K562 (cell line): ENCODE measurements at regions not wholly inside any gene's neighbourhood (a gene's known extent, or its start where the extent isn't known, plus 50 kb on each side); places are given as distances from the start of the nearest gene placed in this dataset.

Source experiments
- ASH1L ChIP-seq: fragments of 450-650 bp; IDR thresholded peaks from 2 replicates; pipeline ENCODE4 v1.6.1; 2018; ENCODE audit warnings: borderline replicate concordance, mild to moderate bottlenecking, low read depth; ENCODE audit not compliant: partially characterized antibody
- DNMT1 ChIP-seq: fragments of 450-650 bp; IDR thresholded peaks from 2 replicates; pipeline ENCODE4 v1.6.1; 2016; ENCODE audit warnings: antibody characterized with exemption, mild to moderate bottlenecking
- EP300 ChIP-seq: IDR thresholded peaks from 2 replicates; pipeline ENCODE4 v1.6.1; 2012; ENCODE audit warnings: low read length, improper control_type of control experiment
- ETS1 ChIP-seq: conservative IDR thresholded peaks from 2 replicates; pipeline ENCODE4 v1.6.1; 2011; ENCODE audit warnings: low read depth, mild to moderate bottlenecking, low read length; ENCODE audit not compliant: control insufficient read depth
- IRF9 ChIP-seq: fragments of 450-650 bp; IDR thresholded peaks from 2 replicates; pipeline ENCODE4 v1.6.1; 2016; ENCODE audit warnings: missing biosample characterization, missing genetic modification characterization
- KLF16 ChIP-seq: IDR thresholded peaks from 2 replicates; pipeline ENCODE4 v1.6.1; 2016; ENCODE audit warnings: antibody characterized with exemption
- MEIS2 ChIP-seq: fragments of 450-650 bp; IDR thresholded peaks from 2 replicates; pipeline ENCODE4 v1.6.1; 2014; ENCODE audit warnings: mild to moderate bottlenecking; ENCODE audit not compliant: partially characterized antibody
- REST ChIP-seq, 2 experiments: fragments of 450-650 bp; formaldehyde crosslinking in 1 of 2; IDR thresholded peaks; 2 replicates each; pipeline versions ENCODE4 v1.4.0 to v1.6.1; 2014 to 2020; ENCODE audit warnings: mild to moderate bottlenecking in 2 of 2, borderline replicate concordance in 1 of 2, low read depth in 1 of 2
- STAG1 ChIP-seq: sonication (generic); formaldehyde crosslinking; IDR thresholded peaks from 2 replicates; pipeline ENCODE4 v1.5.0; 2020; ENCODE audit warnings: missing genetic modification reagents, borderline replicate concordance
- TAF9B ChIP-seq: fragments of 450-650 bp; IDR thresholded peaks from 2 replicates; pipeline ENCODE4 v1.6.1; 2018; ENCODE audit warnings: mild to moderate bottlenecking; ENCODE audit not compliant: partially characterized antibody
- TCFL5 ChIP-seq: fragments of 250-450 bp; sonication (Bioruptor Pico); conservative IDR thresholded peaks from 2 replicates; pipeline ENCODE4 v1.6.1; 2021; ENCODE audit warnings: mild to moderate bottlenecking, moderate library complexity, matching md5 sums
- TFAP4 ChIP-seq: sonication (generic); formaldehyde crosslinking; IDR thresholded peaks from 2 replicates; pipeline ENCODE4 v1.8.0; 2022; ENCODE audit warnings: missing genetic modification reagents, mild to moderate bottlenecking, moderate library complexity, borderline replicate concordance
- THAP7 ChIP-seq: fragments of 250-450 bp; sonication (Bioruptor Pico); IDR thresholded peaks from 2 replicates; pipeline ENCODE4 v1.5.0; 2021
- ZNF239 ChIP-seq: fragments of 250-450 bp; sonication (Bioruptor Pico); IDR thresholded peaks from 2 replicates; pipeline ENCODE4 v1.4.0; 2020; ENCODE audit warnings: mild to moderate bottlenecking
- ZNF717 ChIP-seq: fragments of 250-450 bp; sonication (Bioruptor Pico); IDR thresholded peaks from 2 replicates; pipeline ENCODE4 v1.5.0; 2021

- no peak for TF ChIP-seq TFAP4 (CRISPR knock-in tag)
- peak; percentile 89 for TF ChIP-seq REST (IDR thresholded peaks at IDR 0.05; ENCODE audit: borderline replicate concordance)
- TF ChIP-seq REST (CRISPR knock-in tag; IDR thresholded peaks at IDR 0.05; ENCODE audit: low read depth) = no peak
- TF ChIP-seq MEIS2 = no peak
- peak; percentile 20; the same call in 1 of the 2 replicates for TF ChIP-seq EP300
- no peak for TF ChIP-seq IRF9 (tag)
- TF ChIP-seq ZNF717 (CRISPR knock-in tag) = no peak
- peak; percentile 17; the same call in 1 of the 2 replicates for TF ChIP-seq KLF16
- TF ChIP-seq ASH1L = no peak
- TF ChIP-seq ETS1 = no peak
- no peak for TF ChIP-seq TAF9B
- no peak for TF ChIP-seq DNMT1
- TF ChIP-seq THAP7 (CRISPR knock-in tag) = no peak
- peak; percentile 60; the same call in 1 of the 2 replicates for TF ChIP-seq STAG1
- no peak for TF ChIP-seq TCFL5 (CRISPR knock-in tag)
- no peak for TF ChIP-seq ZNF239 (CRISPR knock-in tag)
These were observed 168.6 kb downstream of the SS18 start (continued) for GRCh38 chr18:25921677-25922421.
